ENCODE measurements at regions not wholly inside any gene's neighbourhood (a gene's known extent, or its start where the extent isn't known, plus 50 kb on each side); places are given as distances from the start of the nearest gene placed in this dataset.

GRCh38 chr13:88434953-88435352 lies 763.8 kb downstream of the SLITRK5 start:
- TF ChIP-seq POLR2A (IDR thresholded peaks at IDR 0.05; ENCODE audit: low read length) (no peak), GATA1 (IDR thresholded peaks at IDR 0.05; ENCODE audit: low read depth, low read length) (no peak)

All from erythroblast (primary cell).